BE2C (cell line): ENCODE measurements at regions not wholly inside any gene's neighbourhood (a gene's known extent, or its start where the extent isn't known, plus 50 kb on each side); places are given as distances from the start of the nearest gene placed in this dataset.
A peak's percentile ranks its signal among the peaks of the same experiment; 100 is the strongest.

ENCODE experiments used
- DNase-seq: peaks from one replicate; pipeline ENCODE4 v3.0.0-alpha.2; 2020
- H3K27me3 ChIP-seq: fragments of 250-450 bp; sonication (Bioruptor Pico); 2 replicates; pipeline ENCODE4 v1.5.1; 2020; ENCODE audit warnings: mild to moderate bottlenecking
- H3K36me3 ChIP-seq: fragments of 250-450 bp; sonication (Bioruptor Pico); 2 replicates; pipeline ENCODE4 v1.5.1; 2020; ENCODE audit warnings: mild to moderate bottlenecking
- H3K4me1 ChIP-seq: fragments of 250-450 bp; sonication (Bioruptor Pico); 2 replicates; pipeline ENCODE4 v1.5.1; 2020
- H3K4me3 ChIP-seq: 2 replicates; pipeline ENCODE4 v1.5.1; 2011; ENCODE audit warnings: low read depth, low read length
- H3K9me3 ChIP-seq: fragments of 250-450 bp; sonication (Bioruptor Pico); 2 replicates; pipeline ENCODE4 v1.5.1; 2020
- TF ChIP-seq, protein P1 (sequence below): IDR thresholded peaks from 2 replicates; pipeline ENCODE4 v1.5.1; 2012; ENCODE audit warnings: mild to moderate bottlenecking, low read depth, low read length

DNA sequence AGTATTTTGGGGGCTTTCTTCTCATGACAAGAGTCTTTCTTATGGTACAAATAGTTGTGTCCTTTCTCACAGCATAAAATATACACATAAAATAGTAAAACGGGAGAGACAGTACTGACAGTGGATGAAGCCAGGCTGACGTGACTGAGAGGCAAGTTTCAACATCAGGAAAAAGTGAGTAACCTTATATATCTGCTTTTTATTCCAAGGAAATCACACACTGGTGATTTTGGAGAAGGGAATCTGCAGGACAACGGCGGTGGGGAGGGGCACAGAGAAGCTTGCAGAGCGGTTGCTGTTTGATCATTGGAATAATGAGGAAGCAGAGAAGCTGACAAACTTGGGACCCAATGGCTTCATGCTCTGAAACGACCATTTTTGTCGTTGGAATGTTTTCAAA is 130.6 kb upstream of the ZNF236 start:
- no peak overlapping the region for H3K4me3 ChIP-seq
- no peaks in the 10 kb centered on the region for H3K4me1 ChIP-seq
- no peaks in the 10 kb centered on the region for H3K9me3 ChIP-seq
- no peaks in the 10 kb centered on the region for H3K36me3 ChIP-seq
- no peak for DNase-seq
- TF ChIP-seq, protein P1, sequence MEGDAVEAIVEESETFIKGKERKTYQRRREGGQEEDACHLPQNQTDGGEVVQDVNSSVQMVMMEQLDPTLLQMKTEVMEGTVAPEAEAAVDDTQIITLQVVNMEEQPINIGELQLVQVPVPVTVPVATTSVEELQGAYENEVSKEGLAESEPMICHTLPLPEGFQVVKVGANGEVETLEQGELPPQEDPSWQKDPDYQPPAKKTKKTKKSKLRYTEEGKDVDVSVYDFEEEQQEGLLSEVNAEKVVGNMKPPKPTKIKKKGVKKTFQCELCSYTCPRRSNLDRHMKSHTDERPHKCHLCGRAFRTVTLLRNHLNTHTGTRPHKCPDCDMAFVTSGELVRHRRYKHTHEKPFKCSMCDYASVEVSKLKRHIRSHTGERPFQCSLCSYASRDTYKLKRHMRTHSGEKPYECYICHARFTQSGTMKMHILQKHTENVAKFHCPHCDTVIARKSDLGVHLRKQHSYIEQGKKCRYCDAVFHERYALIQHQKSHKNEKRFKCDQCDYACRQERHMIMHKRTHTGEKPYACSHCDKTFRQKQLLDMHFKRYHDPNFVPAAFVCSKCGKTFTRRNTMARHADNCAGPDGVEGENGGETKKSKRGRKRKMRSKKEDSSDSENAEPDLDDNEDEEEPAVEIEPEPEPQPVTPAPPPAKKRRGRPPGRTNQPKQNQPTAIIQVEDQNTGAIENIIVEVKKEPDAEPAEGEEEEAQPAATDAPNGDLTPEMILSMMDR = no peak
- peaks cover 19% of the 10 kb centered on the region for H3K27me3 ChIP-seq

DNA sequence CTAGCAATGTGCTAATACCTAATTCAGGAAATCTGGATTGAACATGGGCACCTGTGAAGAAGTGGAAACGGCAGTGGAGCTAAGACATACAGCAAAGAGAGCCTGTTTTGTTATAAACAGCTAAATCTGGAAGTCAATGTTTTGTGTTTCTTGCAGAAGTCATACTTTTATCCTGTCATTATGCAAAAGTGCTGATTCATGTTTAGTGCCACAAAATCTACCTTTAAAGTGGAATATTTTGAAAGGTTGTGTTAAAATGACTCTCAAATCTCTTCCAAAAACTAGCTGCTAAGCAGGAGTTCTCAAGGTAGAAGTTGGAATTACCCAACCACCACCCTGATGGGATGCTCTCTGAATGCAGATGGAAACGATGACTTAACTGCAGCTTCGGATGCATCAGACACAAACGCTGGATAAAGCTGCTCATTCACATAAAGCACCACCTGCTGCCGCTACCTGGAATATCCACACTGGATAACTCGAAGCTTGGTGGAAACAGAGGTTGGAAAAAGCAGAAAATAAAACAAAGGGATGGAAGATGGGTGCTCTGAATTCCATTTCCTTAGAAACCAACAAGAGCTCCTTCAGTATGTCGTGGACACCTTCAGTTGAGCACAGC is 132.6 kb upstream of the ZNF236 start:
- no peak for DNase-seq
- Histone ChIP-seq H3K36me3 (no peaks in the 10 kb centered on the region), H3K4me3 (no peak overlapping the region), H3K4me1 (no peaks in the 10 kb centered on the region), H3K27me3 (peaks cover 19% of the 10 kb centered on the region), H3K9me3 (no peaks in the 10 kb centered on the region)
- TF ChIP-seq, protein P1 = no peak

DNA sequence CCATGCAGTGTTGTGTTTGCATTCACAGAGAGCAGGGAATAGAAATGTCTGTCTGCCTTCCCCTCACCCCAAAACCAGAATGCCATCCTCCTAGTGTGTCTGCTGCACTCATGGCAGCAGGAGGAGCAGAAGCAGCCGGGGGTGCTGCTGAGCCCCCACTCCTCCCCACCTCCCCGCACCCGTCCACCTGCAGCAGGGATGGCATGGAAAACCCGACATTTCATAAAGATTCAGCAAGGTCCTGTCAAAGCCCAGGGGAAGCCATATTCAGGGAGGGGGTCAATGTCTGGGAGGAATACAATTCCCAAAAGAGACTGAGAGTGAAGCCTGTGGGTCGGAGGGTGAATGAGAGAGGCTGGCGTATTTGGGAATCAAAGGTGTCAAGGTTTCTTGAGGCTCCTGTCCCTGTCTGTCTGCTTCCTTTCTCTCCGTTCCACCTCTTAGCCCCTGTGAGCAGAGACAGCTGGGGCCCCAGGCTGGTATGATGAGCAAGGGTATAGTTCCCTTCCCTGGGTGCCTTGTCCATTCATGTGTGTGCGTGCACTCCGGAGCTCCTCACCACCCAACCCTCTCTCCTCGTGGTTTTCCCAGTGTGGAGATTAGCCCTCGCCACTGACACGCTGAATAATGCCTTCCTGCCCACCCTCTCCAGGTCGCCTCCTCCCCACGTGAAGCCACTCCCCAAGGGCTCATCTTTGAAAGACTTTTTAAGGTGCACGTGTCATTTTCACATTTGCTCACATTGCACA is 133.5 kb upstream of the ZNF236 start:
- H3K27me3 ChIP-seq = peaks cover 19% of the 10 kb centered on the region
- TF ChIP-seq, protein P1 = no peak
- no peaks in the 10 kb centered on the region for H3K36me3 ChIP-seq
- H3K4me3 ChIP-seq = no peak overlapping the region
- DNase-seq = no peak
- H3K4me1 ChIP-seq = no peaks in the 10 kb centered on the region
- H3K9me3 ChIP-seq = no peaks in the 10 kb centered on the region

DNA sequence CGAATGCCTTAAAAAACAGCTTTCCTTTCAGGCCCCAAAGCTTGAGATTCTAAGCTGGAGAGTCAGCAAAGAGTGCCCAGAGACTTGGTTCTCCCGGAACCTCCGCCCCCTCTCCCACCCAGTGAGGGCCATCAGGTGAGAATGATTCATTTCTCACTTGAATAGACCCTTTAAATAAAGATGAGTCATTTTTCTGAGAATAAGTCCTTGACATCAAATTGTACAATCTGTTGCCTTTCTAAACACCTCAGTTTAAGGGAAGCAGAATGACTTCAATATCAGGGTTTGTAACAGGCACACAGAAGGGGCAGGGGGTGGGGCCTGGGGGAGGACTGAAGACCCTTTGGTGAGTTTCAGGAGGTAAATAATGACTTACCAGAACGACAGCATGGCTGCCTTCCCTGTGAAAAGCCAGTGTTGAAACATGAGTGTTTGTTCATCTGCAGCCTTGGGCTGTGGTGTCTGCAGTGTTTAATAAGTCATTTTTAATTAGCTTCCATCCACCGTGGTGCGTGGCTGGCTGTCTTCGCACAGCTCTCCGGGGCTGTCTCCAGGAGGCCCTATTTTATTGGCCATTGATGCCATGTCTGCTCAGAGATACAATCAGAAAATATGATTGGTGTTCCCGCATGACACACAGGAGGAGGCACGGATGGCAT is 134.9 kb upstream of the ZNF236 start:
- no peaks in the 10 kb centered on the region for H3K9me3 ChIP-seq
- H3K4me1 ChIP-seq = no peaks in the 10 kb centered on the region
- peaks cover 19% of the 10 kb centered on the region for H3K27me3 ChIP-seq
- no peaks in the 10 kb centered on the region for H3K36me3 ChIP-seq
- no peak overlapping the region for H3K4me3 ChIP-seq
- TF ChIP-seq, protein P1 = no peak
- DNase-seq = no peak

DNA sequence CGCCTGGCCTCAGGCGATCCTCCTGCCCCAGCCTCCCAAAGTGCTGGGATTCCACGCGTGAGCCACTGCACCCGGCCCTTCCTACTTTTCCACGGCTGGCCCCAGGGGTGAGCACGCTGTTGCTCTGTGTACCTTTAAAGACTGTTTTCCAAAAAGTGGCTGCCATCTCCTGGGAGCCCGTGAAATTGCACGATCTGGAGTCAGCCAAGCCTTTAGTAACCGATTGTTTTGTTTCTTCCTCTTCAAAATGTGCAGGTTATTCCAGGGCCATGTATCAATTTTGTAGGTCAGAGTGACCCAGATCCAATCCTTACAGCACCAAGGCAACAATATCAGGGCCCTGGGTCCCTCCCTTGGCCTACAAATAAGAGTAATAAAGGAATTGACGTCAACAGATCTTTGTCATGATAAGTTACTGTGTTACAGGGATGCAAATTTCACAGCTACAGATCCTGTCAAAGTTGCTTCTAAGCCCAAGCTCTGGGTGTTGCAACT is 135.6 kb upstream of the ZNF236 start:
- no peaks in the 10 kb centered on the region for H3K9me3 ChIP-seq
- H3K4me1 ChIP-seq = no peaks in the 10 kb centered on the region
- H3K27me3 ChIP-seq = peaks cover 19% of the 10 kb centered on the region
- no peaks in the 10 kb centered on the region for H3K36me3 ChIP-seq
- peak; percentile 37 for DNase-seq
- TF ChIP-seq, protein P1 = peak; percentile 53
- H3K4me3 ChIP-seq = no peak overlapping the region
